GM19452 (cell line): ENCODE measurements at regions not wholly inside any gene's neighbourhood (a gene's known extent, or its start where the extent isn't known, plus 50 kb on each side); places are given as distances from the start of the nearest gene placed in this dataset.
"Not testable (repeated sequence)": the region's sequence is repeated elsewhere in the genome, so short reads cannot be mapped to it uniquely, and the experiment has no call there.

Experiments used
- ATAC-seq: cut with Tn5 transposase; IDR thresholded peaks from one replicate; pipeline ENCODE4 v1.9.1; 2021; ENCODE audit not compliant: unreplicated experiment

DNA sequence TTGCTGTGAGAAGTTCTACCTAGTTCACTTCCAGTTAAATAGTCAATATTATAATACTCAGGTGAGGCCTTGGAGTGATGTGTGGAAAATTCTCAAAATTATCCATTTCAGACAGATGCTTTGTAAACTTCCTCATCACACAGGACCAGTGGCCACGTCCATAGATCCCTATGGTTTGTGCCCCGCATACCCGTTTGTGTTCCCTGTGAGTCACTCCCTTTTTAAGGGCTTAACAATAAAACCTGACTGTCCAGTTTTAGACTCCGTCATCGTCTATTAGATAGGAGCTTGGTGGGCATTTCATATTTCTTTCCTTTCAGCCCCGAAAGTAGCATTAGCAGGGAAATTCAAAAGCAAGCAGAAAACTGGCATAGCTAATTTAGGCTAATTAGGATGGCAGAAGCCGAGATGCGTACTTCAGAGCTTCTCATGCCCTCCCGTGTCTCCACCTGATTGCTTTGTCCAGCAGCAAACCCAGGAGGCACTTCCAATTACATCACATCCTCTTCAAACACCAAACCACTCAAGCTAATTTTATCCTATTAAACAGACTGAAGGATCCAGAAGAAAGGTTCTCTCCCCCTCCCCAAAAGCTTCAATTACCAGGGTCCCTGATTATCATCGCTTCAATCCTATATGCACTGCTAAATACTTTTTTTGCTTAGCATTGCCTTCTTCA is 186.6 kb upstream of the OTX2 start:
- ATAC-seq: no peak

DNA sequence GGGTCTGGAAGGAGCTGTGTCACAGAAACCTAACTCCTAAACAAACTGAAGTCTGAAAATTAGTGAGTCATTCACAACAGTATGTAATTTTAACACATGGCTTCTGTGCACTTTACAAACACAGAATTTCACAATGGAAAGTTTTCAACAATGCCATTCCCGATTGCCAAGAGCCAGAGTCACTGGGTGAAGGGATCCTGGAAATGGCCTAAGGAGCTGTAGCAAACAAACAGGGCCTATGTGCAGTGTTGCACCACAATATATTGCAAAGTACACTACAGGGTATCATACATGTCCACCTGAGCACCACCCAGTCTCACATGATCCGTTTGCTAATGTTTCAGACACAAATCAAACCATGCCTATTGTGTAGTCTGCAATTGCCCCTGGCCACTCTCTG is 184.7 kb upstream of the OTX2 start:
- no peak for ATAC-seq

DNA sequence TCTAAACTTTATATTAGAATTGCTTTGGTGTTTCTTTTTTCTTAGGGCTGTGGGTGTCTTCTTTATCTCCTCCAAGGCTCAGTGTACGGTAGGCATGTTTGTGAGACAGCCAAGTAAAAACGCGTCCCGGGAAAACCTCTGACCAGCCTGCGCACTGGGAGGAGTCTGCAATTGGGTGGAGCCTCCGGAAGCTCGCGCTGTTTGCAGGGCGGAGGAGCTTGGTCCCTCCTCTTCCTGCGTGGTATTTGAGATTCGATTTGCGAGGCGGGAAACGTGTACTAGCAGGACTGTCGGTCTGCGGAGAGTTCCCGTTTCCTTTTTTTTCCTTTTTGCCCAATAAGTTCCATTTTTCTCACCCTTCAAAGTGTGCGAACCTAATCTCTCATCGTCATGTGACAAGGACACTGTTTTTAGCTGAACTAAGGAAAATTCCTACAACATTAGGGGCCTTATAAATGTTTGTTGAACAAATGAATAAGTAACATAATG is 182.1 kb upstream of the OTX2 start:
- no peak for ATAC-seq

DNA sequence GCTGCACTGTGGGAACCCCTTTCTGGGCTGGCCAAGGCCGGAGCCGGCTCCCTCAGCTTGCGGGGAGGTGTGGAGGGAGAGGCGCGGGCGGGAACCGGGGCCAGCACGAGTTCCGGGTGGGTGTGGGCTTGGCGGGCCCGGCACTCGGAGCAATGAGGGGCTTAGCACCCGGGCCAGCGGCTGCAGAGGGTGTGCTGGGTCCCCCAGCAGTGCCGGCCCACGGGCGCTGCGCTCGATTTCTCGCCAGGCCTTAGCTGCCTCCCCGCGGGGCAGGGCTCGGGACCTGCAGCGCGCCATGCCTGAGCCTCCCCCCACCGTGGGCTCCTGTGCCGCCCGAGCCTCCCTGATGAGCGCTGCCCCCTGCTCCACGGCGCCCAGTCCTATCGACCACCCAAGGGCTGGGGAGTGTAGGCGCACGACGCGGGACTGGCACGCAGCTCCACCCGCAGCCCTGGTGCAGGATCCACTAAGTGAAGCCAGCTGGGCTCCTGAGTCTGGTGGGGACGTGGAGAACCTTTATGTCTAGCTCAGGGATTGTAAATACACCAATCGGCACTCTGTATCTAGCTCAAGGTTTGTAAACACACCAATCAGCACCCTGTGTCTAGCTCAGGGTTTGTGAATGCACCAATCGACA is 180.8 kb upstream of the OTX2 start:
- ATAC-seq: not testable (repeated sequence)

DNA sequence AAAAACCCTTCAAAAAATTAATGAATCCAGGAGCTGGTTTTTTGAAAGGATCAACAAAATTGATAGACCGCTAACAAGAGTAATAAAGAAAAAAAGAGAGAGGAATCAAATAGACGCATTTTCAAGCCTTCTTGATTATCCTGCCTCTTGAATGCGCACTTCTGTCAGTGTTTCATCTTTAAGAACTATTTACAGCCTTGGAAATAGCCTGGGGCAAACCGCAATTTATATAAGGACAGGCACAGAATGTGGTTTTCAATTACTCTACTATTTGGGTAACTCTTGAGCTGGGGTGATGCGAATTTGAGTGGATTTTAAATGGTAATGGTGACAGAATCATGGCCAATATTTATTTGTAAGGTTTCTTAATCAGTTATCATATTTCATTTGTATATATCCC is 179.1 kb upstream of the OTX2 start:
- ATAC-seq: no peak

DNA sequence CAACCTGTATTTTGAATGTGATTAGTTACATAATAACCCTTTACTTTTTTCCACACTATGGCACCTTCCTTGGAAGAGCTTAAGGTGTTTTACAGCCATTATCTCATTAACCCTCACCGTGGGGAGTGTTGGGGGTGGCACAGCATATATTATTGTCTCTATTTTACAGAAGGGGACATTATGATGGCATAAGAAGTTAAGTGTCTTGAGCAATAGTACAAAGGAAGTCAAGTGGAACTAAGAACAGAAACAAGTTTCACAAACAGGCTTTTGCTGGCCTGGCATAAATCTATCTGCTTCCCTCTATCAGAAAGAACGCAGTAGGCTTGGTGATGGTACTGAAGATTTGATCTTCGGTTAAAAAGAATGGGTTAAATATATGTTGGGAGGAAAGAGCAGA is 169.7 kb upstream of the OTX2 start:
- no peak for ATAC-seq

DNA sequence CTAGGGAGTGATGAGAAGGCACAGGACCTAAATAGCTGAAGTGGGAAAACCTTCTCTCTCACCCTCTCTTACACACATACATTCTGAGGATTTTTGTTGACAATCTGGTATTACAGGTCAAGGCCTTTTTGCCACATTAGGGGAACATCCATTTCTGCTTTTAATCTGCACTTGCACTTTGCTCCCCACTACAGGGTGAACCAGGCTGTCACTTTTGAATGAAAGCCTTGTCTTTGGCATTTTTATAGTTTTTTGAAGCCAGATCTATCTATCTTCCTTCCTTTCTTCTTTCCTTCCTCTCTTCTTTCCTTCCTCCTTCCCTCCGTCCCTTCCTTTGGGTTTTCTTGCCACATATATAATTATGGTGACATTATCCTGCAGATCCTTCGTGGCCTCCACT is 165.9 kb upstream of the OTX2 start:
- ATAC-seq: no peak

DNA sequence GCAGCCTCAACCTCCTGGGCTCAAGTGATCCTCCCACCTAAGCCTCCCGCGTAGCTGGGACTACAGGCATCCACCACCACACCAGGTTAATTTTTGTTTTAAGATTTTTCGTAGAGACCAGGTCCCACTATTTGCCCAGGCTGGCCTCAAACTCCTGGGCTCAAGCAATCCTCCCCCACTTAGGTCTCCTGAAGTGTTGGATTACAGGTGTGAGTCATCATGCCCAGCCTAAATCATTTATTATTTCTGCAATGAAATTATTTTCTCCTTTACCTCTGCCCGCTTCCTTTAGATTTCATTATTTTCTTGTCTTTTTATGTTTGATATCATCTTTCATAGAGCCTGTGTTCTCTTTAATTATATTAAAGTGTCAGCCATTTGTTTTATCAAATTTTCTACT is 165.2 kb upstream of the OTX2 start:
- no peak for ATAC-seq

DNA sequence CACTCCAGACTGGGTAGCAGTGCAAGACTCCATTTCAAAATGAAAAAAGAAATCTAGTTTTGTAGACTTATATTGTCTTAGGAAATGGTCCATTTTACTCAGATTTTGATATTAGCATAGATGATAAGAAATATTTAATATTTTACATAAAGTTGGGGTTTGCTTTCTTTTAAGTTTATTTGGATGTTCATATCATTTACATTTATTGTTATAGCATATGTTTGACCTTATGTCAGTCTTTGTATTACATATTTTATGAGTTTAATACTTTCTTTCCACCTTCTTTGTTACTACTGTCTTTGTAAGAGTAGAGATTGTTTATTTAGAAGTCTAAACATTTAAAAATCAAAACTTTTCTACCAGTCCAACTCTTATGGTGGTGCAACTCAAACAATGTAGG is 162.7 kb upstream of the OTX2 start:
- ATAC-seq: no peak

DNA sequence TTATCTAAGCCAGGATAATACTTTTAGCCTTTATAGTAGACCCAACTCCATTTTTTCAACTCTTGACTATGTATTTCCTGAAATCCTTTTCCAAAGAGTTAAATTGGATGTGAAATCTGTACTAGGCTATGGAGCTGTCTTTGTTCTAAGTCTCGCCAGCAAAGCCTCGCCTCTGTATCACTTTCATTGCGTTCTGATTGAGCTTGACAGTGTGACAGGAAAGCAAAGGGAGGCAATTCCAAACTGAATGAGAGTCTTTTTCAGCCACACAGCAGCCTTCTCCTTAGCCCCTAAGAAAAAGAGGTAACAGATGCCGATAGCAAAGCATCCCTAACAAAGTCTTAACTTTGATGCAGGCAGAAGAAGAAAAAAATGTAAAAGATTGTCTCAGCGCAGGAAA is 154.6 kb upstream of the OTX2 start:
- ATAC-seq: no peak

DNA sequence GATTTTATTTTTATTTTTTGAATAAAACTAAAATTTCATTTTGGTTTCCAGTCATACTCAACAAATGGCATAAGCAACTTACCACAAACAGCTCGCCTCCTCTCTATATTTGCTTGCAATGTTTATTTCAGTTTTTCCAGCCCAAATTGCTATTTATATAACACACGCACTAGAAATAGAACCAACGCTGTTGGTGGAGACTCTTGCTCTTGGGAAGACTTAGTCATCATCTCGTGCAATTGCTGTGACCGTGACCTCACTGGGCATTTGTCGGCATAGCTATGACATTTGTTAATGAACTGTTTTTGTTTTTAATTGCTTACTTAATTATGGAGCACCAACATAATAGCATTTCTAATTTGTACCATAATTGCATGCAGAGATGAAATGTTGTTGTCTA is 153.1 kb upstream of the OTX2 start:
- ATAC-seq: no peak

DNA sequence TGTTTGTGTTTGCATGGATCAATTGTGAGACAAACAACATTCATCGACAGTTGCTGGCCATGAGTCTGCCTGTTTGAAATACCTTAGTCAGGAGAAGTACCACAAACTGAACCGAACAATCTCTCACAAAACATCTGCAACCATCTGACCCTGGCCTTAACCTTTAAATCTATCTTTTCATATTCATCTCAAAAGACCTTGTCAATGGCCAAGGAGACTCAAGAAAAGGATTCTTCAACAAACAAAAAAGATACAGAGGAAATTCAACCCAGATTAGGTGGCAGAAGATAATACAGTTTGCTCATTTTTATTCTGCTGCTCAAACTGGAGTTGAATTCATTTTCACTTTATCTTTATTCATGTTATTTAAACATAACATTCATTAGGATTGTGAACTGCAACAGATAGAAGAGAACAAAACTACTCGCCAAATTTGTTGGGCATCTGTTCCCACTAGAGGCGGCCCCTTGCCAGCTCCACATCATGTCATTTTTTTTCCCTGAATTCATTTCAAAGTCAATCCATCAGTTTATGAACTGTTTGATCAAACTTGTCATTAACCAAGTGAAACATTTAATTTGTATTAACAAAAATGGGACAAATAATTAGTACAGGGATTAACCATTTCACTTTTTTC is 152.3 kb upstream of the OTX2 start:
- no peak for ATAC-seq

DNA sequence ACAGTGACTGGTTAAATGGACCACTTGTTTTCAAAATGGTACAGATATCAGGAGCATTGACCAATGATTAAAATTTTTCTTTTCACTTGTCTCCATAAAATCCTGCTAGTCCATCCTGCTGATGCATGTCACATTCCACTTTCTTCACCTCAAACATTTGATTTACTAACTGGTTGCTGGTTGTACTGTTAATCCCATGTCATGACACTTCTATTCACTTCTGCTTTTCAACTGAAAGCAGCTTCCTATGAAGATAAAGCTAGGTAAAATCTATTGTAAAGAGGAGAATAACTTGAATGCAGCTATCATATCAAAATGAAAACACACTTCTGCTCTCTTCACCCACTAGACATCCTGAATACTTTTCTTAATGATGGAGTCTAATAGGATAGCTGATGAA is 149.6 kb upstream of the OTX2 start:
- no peak for ATAC-seq

DNA sequence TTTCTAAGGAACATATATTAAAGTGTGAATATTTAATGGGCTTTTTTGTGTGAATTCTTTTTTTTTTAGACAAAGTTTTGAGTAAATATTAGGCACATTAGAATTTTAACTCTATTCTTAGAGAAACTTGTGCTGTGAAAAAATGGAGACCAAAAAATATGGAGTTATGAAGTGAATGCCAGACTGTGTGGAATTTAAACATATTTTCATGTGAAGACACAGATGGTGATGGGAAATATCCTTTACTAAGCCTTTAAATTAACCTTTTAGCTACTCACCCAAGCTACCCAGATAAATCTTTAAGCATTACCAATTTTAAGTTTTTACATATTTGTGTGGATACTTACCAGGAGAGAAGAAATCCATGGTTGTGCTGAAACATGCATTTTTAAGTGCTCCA is 148.8 kb upstream of the OTX2 start:
- ATAC-seq: no peak

DNA sequence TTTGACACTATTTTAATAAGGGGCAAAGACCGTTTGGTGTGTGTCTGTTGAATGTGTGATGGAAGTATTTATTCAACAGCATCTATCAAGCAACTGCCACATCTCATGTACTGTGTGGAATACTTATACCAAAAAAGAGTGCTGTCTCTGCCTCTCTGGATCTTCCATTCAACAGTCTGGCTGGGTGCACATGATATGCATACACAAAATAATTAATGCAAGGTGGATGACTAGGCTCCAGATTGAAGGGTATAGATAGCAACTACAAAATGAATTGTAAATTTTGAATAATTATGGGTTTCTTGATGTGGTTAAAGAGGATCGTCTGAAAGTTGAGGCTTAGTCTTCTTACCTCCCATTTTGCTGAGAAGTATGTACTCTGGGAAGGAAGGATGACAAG is 145.9 kb upstream of the OTX2 start:
- no peak for ATAC-seq

DNA sequence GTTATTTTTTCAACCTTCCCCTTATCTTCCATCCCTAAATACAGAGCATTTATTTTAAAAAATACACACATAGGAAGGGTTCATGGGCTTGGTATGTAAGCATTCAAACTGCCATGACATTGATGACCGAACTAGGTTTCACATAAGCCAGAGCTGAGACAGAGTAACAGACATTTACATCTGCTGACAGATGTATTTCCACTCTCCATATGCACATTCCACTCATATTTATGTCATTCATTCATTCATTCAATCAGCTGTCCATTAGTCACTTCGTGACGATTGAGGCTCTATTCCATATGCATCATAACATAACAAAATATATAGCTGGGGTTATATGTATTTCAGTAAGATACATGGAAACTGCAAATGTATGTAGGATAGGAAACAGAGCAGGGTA is 145.5 kb upstream of the OTX2 start:
- ATAC-seq: no peak

DNA sequence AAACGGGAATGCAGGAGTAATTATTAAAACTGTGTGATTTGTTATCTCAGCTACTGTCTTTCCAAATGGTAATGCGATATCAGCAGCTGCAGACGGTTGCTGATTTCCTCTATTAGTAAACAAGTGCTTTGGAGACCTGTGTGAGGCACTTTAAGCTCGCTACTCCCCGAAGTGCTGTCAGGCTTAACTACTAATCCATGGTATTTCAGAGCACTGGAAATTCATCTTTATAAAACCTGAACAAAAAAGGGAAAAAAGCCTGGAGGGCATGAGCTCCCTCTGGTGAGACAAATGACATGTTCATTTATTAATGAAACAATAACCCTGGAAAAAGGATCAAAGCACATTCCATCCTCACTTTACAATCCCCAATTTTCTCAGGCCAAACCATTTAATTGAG is 143.6 kb upstream of the OTX2 start:
- ATAC-seq: no peak

DNA sequence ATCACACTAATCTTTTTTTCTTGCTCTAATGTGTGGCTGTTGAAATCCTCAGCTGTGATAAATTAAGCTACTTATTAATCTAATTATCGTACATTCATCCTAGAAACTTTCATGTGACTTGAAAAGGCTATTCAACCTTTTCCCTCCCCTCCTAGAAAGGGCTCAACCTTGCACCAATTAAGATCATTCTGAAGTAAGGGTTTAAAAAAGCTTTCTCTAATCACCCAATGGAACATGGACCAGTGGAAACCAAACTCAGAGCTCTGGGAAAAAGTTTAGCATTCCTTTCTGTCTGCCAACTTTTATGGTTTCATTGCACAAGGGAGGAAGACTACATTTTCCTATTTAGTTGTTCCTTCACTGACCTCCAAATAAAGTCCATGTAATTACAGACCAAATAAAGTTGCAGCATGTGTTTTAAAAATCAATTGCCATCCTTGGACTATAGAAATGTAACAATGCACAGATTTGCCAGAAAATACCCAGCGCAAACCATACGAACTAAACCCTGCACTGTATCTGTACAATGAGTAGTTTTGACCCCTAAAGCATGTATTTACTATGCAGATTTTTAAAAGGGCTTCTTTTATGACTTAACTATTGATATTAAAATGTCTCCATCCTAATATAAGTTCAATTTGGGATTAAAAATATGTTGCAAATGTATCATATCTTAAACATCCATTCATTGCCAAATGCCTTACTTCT is 142.6 kb upstream of the OTX2 start:
- no peak for ATAC-seq

DNA sequence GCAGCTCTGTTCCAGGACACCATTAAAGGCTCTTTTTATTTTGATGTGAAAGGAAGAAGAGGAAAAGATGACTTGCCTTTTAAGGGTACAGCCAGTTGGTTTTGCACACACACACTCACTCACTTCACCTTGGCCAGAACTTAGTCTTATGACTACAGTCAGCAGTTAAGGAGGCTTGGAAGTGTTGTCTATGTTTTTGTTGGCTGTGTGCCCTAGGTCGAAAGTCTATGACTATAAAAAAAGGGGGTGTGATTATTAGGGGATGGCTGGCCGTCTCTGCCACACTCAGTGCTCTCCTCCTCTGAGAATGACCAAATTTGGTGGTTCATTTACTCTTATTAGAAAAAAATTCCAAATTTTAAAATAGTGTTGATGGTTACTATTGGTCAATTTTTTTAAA is 139.5 kb upstream of the OTX2 start:
- no peak for ATAC-seq

DNA sequence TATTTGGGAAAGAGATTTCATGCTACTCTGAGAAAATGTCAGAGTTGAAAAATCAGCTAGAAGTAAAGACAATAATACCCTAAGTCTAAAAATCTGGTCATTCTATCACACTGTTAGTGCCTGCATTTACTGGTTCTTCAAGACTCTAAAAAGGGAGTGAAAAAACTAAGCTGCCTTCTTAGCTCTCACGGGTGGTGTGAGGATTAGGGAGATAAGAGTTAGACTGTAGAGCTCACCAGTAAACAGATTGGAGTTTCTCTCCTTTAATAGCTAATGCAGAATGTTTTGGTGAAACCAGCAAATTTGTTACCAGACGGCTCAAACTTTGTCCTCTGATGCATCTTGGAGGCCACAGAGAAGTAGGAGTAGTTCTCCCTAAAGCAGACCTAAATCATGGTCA is 135.0 kb upstream of the OTX2 start:
- no peak for ATAC-seq

DNA sequence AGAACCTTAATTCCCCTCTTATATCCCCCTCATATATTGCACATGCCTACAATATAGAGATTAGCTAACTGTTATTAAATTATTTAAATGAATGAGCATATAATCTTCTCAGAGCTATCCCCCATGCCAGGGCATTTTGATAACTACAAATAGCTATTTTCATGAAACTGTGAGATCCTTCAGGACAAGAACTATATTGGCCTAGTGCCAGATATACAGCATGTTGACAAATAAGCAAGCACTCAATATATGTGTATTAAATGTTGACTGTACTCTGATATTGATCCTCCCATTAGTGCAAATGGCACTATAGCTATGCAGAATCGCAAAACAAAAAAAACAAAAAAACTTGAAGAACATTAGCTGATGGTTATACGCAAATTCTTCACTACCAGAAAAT is 134.1 kb upstream of the OTX2 start:
- ATAC-seq: no peak

DNA sequence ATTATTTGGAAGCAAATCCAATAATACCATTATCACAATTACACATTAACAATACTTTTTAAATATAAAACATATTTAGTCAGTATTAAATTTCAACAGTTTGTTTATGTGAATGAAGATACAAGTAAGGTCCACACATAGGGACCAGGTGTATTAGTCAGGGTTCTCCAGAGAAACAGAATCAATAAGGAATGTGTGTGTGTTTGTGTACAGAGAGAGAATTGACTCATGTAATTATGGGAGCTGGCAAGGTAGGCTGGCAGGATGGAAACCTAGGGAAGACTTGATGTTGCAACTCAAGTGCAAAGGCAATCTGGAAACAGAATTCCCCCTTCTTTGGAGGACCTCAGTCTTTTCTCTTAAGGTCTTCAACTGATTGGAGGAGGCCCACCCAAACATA is 123.2 kb upstream of the OTX2 start:
- no peak for ATAC-seq
